Type B pancreatic cell (in vitro differentiated cells): ENCODE measurements at regions not wholly inside any gene's neighbourhood (a gene's known extent, or its start where the extent isn't known, plus 50 kb on each side); places are given as distances from the start of the nearest gene placed in this dataset.
A peak's percentile ranks its signal among the peaks of the same experiment; 100 is the strongest.
"Not testable (repeated sequence)": the region's sequence is repeated elsewhere in the genome, so short reads cannot be mapped to it uniquely, and the experiment has no call there.

Experiments
- DNase-seq: peaks from one replicate; pipeline ENCODE4 v3.0.0; 2021; ENCODE audit warnings: mixed read lengths; ENCODE audit not compliant: unreplicated experiment; ENCODE audit errors: extremely low spot score
- H3K27ac Mint-ChIP-seq: 2 replicates; pipeline ENCODE4 v1.8.0; 2021; ENCODE audit warnings: mild to moderate bottlenecking, mixed read lengths
- H3K27me3 Mint-ChIP-seq: 2 replicates; pipeline ENCODE4 v1.8.0; 2021; ENCODE audit warnings: mixed read lengths
- H3K36me3 Mint-ChIP-seq: 2 replicates; pipeline ENCODE4 v1.8.0; 2021; ENCODE audit warnings: mixed read lengths
- H3K4me1 Mint-ChIP-seq: one replicate; pipeline ENCODE4 v1.8.0; 2021; ENCODE audit warnings: mixed read lengths; ENCODE audit not compliant: unreplicated experiment
- H3K4me3 Mint-ChIP-seq: 2 replicates; pipeline ENCODE4 v1.8.0; 2021; ENCODE audit warnings: mild to moderate bottlenecking, mixed read lengths
- H3K9me3 Mint-ChIP-seq: 2 replicates; pipeline ENCODE4 v1.8.0; 2021; ENCODE audit warnings: mixed read lengths
- CTCF ChIP-seq: fragments of 200-600 bp; sonication (generic); conservative IDR thresholded peaks from 2 replicates; pipeline ENCODE4 v1.5.0; 2021; ENCODE audit warnings: antibody characterized with exemption, mild to moderate bottlenecking

DNA sequence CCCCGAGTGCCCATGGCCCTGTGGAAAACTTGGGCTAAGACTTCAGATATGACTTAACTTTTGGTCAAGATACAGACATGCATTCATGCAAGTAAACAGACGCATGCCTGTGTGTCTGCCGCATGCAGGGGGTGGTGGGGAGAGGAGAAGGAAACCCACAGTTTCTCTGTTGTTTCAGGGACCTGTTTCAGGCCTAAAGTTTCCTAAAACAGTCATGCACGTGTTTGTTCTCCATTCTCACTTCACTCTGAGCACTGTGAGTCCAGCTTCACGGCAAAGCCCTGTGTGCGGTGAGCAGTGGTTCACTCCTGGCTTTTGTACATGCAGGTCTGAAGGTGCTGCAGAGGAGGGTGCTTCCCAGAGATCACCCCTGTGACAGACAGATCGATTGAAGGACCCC is 158.7 kb downstream of the FOXL1 start:
- Mint-ChIP-seq H3K36me3 (no peaks in the 10 kb centered on the region), H3K27ac (no peak overlapping the region)

DNA sequence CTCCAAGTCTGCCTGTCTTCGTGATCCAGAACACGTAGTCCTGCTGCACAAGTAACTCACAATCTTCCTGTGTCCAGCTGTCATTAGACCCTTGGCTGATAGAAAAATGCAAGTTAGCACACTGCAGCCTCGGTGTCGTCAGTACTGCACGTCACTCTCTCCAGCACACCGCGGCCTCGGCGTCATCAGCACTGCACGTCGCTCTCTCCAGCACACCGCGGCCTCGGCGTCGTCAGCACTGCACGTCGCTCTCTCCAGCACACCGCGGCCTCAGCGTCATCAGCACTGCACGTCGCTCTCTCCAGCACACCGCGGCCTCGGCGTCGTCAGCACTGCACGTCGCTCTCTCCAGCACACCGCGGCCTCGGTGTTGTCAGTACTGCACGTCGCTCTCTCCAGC is 160.0 kb downstream of the FOXL1 start:
- not testable (repeated sequence) for H3K36me3 Mint-ChIP-seq, DNase-seq, H3K9me3 Mint-ChIP-seq, H3K4me3 Mint-ChIP-seq
- Mint-ChIP-seq H3K27me3 (peaks cover 63% of the 10 kb centered on the region), H3K27ac (peak overlapping the region; percentile 34), H3K4me1 (peaks cover 46% of the 10 kb centered on the region)

More for the DNA sequence above, 158.7 kb downstream of the FOXL1 start:
- no peak for TF ChIP-seq CTCF
- DNase-seq = no peak
- Mint-ChIP-seq H3K4me1 (peaks cover 56% of the 10 kb centered on the region), H3K27me3 (peaks cover 72% of the 10 kb centered on the region), H3K4me3 (no peak overlapping the region), H3K9me3 (peaks cover 5% of the 10 kb centered on the region)

GRCh38 chr16:86739178-86739577 is 160.8 kb downstream of the FOXL1 start:
- Mint-ChIP-seq H3K27me3 (peaks cover 54% of the 10 kb centered on the region), H3K9me3 (peaks cover 5% of the 10 kb centered on the region), H3K4me3 (no peak overlapping the region), H3K27ac (no peak overlapping the region), H3K4me1 (peaks cover 39% of the 10 kb centered on the region), H3K36me3 (no peaks in the 10 kb centered on the region)
- no peak for DNase-seq
- no peak for TF ChIP-seq CTCF

DNA sequence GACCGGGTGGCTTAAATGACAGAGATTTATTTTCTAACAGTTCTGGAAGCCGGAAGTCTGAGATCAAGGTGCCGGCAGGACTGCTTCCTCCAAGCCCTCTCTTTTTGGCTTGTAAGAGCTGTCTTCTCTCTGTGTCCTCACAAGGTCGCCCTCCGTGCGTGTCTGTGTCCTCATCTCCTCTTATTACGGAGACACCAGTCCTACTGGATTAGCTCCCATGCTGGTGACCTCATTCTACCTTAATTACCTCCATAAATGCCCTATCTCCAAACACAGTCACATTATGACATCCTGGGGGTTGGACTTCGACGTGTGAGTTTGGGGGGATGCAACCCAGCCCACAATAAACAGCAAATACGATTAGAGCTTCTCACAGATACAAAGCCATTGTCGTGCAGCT is 161.5 kb downstream of the FOXL1 start:
- peaks cover 34% of the 10 kb centered on the region for H3K4me1 Mint-ChIP-seq
- H3K27ac Mint-ChIP-seq = peak overlapping the region; percentile 26
- no peak for TF ChIP-seq CTCF
- H3K36me3 Mint-ChIP-seq = no peaks in the 10 kb centered on the region
- H3K4me3 Mint-ChIP-seq = peak overlapping the region; percentile 26
- peaks cover 55% of the 10 kb centered on the region for H3K27me3 Mint-ChIP-seq
- H3K9me3 Mint-ChIP-seq = peaks cover 5% of the 10 kb centered on the region
- no peak for DNase-seq

DNA sequence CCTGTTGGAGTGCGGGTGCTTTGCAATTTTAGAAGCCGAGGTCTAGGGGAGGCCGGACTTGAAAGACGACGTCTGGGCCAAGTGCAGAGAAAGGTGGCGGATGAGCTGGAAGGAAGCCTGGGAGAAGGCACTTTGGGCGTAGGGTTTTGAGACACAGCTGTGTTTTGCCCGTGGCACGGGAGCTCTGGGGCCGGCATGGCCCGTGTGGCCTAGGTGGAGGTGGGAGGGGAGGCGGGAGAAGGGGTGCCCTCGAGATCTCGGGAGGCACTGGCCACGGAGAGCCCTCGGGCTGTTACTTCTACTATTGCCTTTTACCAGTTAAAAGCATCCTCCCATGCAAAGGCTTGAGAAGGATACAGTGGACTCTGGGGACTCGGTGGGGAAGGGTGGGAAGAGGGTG is 161.9 kb downstream of the FOXL1 start:
- no peak for DNase-seq
- Mint-ChIP-seq H3K27me3 (peaks cover 53% of the 10 kb centered on the region), H3K9me3 (peaks cover 5% of the 10 kb centered on the region), H3K4me3 (peak overlapping the region; percentile 26), H3K4me1 (peaks cover 29% of the 10 kb centered on the region), H3K27ac (peak overlapping the region; percentile 26), H3K36me3 (no peaks in the 10 kb centered on the region)
- TF ChIP-seq CTCF = no peak

GRCh38 chr16:86740906-86741799 is 162.8 kb downstream of the FOXL1 start:
- H3K4me1 Mint-ChIP-seq = peaks cover 23% of the 10 kb centered on the region

More at GRCh38 chr16:86740906-86741799, 162.8 kb downstream of the FOXL1 start:
- TF ChIP-seq CTCF = no peak
- H3K36me3 Mint-ChIP-seq = no peaks in the 10 kb centered on the region
- peak overlapping the region; percentile 78 for H3K4me3 Mint-ChIP-seq
- peak overlapping the region; percentile 84 for H3K27ac Mint-ChIP-seq
- DNase-seq = no peak
- H3K27me3 Mint-ChIP-seq = peaks cover 53% of the 10 kb centered on the region
- peaks cover 5% of the 10 kb centered on the region for H3K9me3 Mint-ChIP-seq
